ENCODE measurements at regions not wholly inside any gene's neighbourhood (a gene's known extent, or its start where the extent isn't known, plus 50 kb on each side); places are given as distances from the start of the nearest gene placed in this dataset.
A peak's percentile ranks its signal among the peaks of the same experiment; 100 is the strongest.

DNA sequence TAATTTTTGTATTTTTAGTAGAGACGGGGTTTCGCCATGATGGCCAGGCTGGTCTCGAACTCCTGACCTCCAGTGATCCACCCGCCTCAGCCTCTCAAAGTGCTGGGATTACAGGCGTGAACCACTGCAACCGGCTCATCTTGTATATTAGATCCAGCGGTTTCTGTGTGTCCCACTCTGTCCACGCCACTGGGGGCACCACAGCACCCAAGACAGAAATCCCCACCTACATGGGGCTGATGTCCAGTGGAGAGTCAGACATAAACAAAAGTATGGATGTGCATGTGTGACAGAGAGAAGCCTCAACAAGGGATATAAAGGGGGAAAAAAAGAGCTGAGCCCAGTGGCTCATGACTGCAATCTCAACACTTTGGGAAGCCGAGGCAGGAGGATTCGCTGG lies 65.8 kb upstream of the ADGRE5 start:
- no peak for TF ChIP-seq EZH2phosphoT487 (IDR thresholded peaks at IDR 0.05; ENCODE audit: borderline replicate concordance)
- TF ChIP-seq, protein P1, sequence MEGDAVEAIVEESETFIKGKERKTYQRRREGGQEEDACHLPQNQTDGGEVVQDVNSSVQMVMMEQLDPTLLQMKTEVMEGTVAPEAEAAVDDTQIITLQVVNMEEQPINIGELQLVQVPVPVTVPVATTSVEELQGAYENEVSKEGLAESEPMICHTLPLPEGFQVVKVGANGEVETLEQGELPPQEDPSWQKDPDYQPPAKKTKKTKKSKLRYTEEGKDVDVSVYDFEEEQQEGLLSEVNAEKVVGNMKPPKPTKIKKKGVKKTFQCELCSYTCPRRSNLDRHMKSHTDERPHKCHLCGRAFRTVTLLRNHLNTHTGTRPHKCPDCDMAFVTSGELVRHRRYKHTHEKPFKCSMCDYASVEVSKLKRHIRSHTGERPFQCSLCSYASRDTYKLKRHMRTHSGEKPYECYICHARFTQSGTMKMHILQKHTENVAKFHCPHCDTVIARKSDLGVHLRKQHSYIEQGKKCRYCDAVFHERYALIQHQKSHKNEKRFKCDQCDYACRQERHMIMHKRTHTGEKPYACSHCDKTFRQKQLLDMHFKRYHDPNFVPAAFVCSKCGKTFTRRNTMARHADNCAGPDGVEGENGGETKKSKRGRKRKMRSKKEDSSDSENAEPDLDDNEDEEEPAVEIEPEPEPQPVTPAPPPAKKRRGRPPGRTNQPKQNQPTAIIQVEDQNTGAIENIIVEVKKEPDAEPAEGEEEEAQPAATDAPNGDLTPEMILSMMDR (conservative IDR thresholded peaks at IDR 0.05; ENCODE audit: low read length): peak; percentile 32; the same call in 1 of the 2 replicates
